GM18517 (cell line): ENCODE measurements at regions not wholly inside any gene's neighbourhood (a gene's known extent, or its start where the extent isn't known, plus 50 kb on each side); places are given as distances from the start of the nearest gene placed in this dataset.
"Not testable (repeated sequence)": the region's sequence is repeated elsewhere in the genome, so short reads cannot be mapped to it uniquely, and the experiment has no call there.

Experiments used
- ATAC-seq: cut with Tn5 transposase; IDR thresholded peaks from one replicate; pipeline ENCODE4 v1.9.1; 2021; ENCODE audit warnings: mild to moderate bottlenecking, moderate library complexity; ENCODE audit not compliant: unreplicated experiment

- no peak for ATAC-seq
Observed at GRCh38 chr16:76970087-76970744, 220.8 kb upstream of the MON1B start.

GRCh38 chr16:76970745-76971099 is 220.3 kb upstream of the MON1B start:
- no peak for ATAC-seq

- ATAC-seq, result peak; percentile 99
Observed at GRCh38 chr16:76976101-76976500, 214.9 kb upstream of the MON1B start.

- no peak for ATAC-seq
Observed at GRCh38 chr16:76976756-76977155, 214.2 kb upstream of the MON1B start.

GRCh38 chr16:76984196-76984595 is 206.8 kb upstream of the MON1B start:
- no peak for ATAC-seq

- no peak for ATAC-seq
Observed at GRCh38 chr16:76985392-76986045, 205.5 kb upstream of the MON1B start.

- no peak for ATAC-seq
Observed at GRCh38 chr16:76988526-76988925, 202.5 kb upstream of the MON1B start.

- ATAC-seq, result no peak
Observed at GRCh38 chr16:77002644-77003043, 188.3 kb upstream of the MON1B start.

- ATAC-seq, result no peak
Observed at GRCh38 chr16:77009453-77009852, 181.5 kb upstream of the MON1B start.

GRCh38 chr16:77014441-77014840 is 176.5 kb upstream of the MON1B start:
- ATAC-seq, result no peak

GRCh38 chr16:77030600-77030999 is 160.4 kb upstream of the MON1B start:
- ATAC-seq, result no peak

GRCh38 chr16:77033516-77033915 is 157.5 kb upstream of the MON1B start:
- no peak for ATAC-seq

GRCh38 chr16:77035361-77035760 is 155.6 kb upstream of the MON1B start:
- ATAC-seq, result no peak

- ATAC-seq, result no peak
Observed at GRCh38 chr16:77037696-77038347, 153.2 kb upstream of the MON1B start.

- ATAC-seq, result no peak
Observed at GRCh38 chr16:77041468-77041867, 149.5 kb upstream of the MON1B start.

- no peak for ATAC-seq
Observed at GRCh38 chr16:77043076-77043475, 147.9 kb upstream of the MON1B start.

- ATAC-seq, result no peak
Observed at GRCh38 chr16:77046206-77046605, 144.8 kb upstream of the MON1B start.

GRCh38 chr16:77048085-77048484 is 142.9 kb upstream of the MON1B start:
- no peak for ATAC-seq

- no peak for ATAC-seq
Observed at GRCh38 chr16:77049577-77049976, 141.4 kb upstream of the MON1B start.

GRCh38 chr16:77056597-77056996 is 134.4 kb upstream of the MON1B start:
- not testable (repeated sequence) for ATAC-seq

GRCh38 chr16:77057161-77057774 is 133.7 kb upstream of the MON1B start:
- ATAC-seq, result no peak

GRCh38 chr16:77059446-77059845 is 131.5 kb upstream of the MON1B start:
- ATAC-seq, result no peak
